HG03378 (cell line): ENCODE measurements at regions not wholly inside any gene's neighbourhood (a gene's known extent, or its start where the extent isn't known, plus 50 kb on each side); places are given as distances from the start of the nearest gene placed in this dataset.

ENCODE experiments used
- ATAC-seq: cut with Tn5 transposase; IDR thresholded peaks from one replicate; pipeline ENCODE4 v1.9.1; 2021; ENCODE audit warnings: mild to moderate bottlenecking, moderate library complexity; ENCODE audit not compliant: unreplicated experiment

GRCh38 chr9:28882529-28882928 is 1309.2 kb upstream of the C9orf72 start:
- ATAC-seq, result no peak

GRCh38 chr9:28883234-28883633 is 1310.0 kb upstream of the C9orf72 start:
- no peak for ATAC-seq

- ATAC-seq, result no peak
Observed at GRCh38 chr9:28887188-28887884, 1314.1 kb upstream of the C9orf72 start.

- no peak for ATAC-seq
Observed at GRCh38 chr9:28888806-28889205, 1315.5 kb upstream of the C9orf72 start.

- ATAC-seq, result no peak
Observed at GRCh38 chr9:28892538-28892937, 1319.3 kb upstream of the C9orf72 start.

GRCh38 chr9:28899267-28899666 is 1326.0 kb upstream of the C9orf72 start:
- ATAC-seq, result no peak

- no peak for ATAC-seq
Observed at GRCh38 chr9:28899926-28900325, 1326.6 kb upstream of the C9orf72 start.

- ATAC-seq, result no peak
Observed at GRCh38 chr9:28900406-28900805, 1327.1 kb upstream of the C9orf72 start.

GRCh38 chr9:28909526-28909925 is 1336.2 kb upstream of the C9orf72 start:
- no peak for ATAC-seq

GRCh38 chr9:28912621-28913020 is 1339.3 kb upstream of the C9orf72 start:
- no peak for ATAC-seq

GRCh38 chr9:28915202-28915930 is 1342.1 kb upstream of the C9orf72 start:
- ATAC-seq, result no peak

GRCh38 chr9:28916348-28916747 is 1343.1 kb upstream of the C9orf72 start:
- no peak for ATAC-seq

- ATAC-seq, result no peak
Observed at GRCh38 chr9:28921857-28922500, 1348.7 kb upstream of the C9orf72 start.

GRCh38 chr9:28922891-28923290 is 1349.6 kb upstream of the C9orf72 start:
- ATAC-seq, result no peak

- ATAC-seq, result no peak
Observed at GRCh38 chr9:28923351-28923750, 1350.1 kb upstream of the C9orf72 start.

- ATAC-seq, result no peak
Observed at GRCh38 chr9:28925157-28925556, 1351.9 kb upstream of the C9orf72 start.

- no peak for ATAC-seq
Observed at GRCh38 chr9:28926306-28926705, 1353.0 kb upstream of the C9orf72 start.

- ATAC-seq, result no peak
Observed at GRCh38 chr9:28927691-28928090, 1354.4 kb upstream of the C9orf72 start.

- ATAC-seq, result no peak
Observed at GRCh38 chr9:28929433-28929832, 1356.2 kb upstream of the C9orf72 start.

- ATAC-seq, result no peak
Observed at GRCh38 chr9:28930766-28931165, 1357.5 kb upstream of the C9orf72 start.

- ATAC-seq, result no peak
Observed at GRCh38 chr9:28934111-28934510, 1360.8 kb upstream of the C9orf72 start.

GRCh38 chr9:28938981-28939380 is 1365.7 kb upstream of the C9orf72 start:
- no peak for ATAC-seq
